Ascending aorta (tissue), 2 donors: ENCODE measurements at regions not wholly inside any gene's neighbourhood (a gene's known extent, or its start where the extent isn't known, plus 50 kb on each side); places are given as distances from the start of the nearest gene placed in this dataset.
"Not testable (repeated sequence)": the region's sequence is repeated elsewhere in the genome, so short reads cannot be mapped to it uniquely, and the experiment has no call there.

ENCODE experiments used
- DNase-seq, 2 donors: peaks; one replicate each; pipeline ENCODE4 v3.0.0-alpha.2; 2019; ENCODE audit warnings: low spot score in 2 of 2
- H3K27ac ChIP-seq, 2 donors: fragments of 200-600 bp; sonication (generic); one replicate each; pipeline ENCODE4 v1.5.1; 2016 to 2017; ENCODE audit warnings: mild to moderate bottlenecking in 1 of 2
- H3K27me3 ChIP-seq: fragments of 200-600 bp; sonication (generic); one replicate; pipeline ENCODE4 v1.5.1; 2017
- H3K36me3 ChIP-seq, 2 donors: fragments of 200-600 bp; sonication (generic); one replicate each; pipeline ENCODE4 v1.5.1; 2016
- H3K4me1 ChIP-seq, 2 donors: fragments of 200-600 bp; sonication (generic); one replicate each; pipeline ENCODE4 v1.5.1; 2016 to 2017; ENCODE audit warnings: mild to moderate bottlenecking in 1 of 2
- H3K4me3 ChIP-seq, 2 donors: fragments of 200-600 bp; sonication (generic); one replicate each; pipeline ENCODE4 v1.5.1; 2016 to 2017; ENCODE audit warnings: mild to moderate bottlenecking in 1 of 2
- H3K9me3 ChIP-seq, 2 donors: fragments of 200-600 bp; sonication (generic); one replicate each; pipeline ENCODE4 v1.5.1; 2016
- intact Hi-C: fragments of 100-400 bp; cut with DNase I; formaldehyde crosslinking; loops from one replicate; pipeline ENCODE4 v1.15.1; 2023
- TF ChIP-seq, protein P1 (sequence below), 3 experiments: fragments of 200-600 bp in 2 of 3; fragments of 450-650 bp in 1 of 3; sonication (generic) in 2 of 3; IDR thresholded peaks; one replicate each; pipeline ENCODE4 v1.5.1; 2016 to 2019; ENCODE audit warnings: antibody characterized with exemption in 3 of 3, mild to moderate bottlenecking in 1 of 3, moderate library complexity in 1 of 3

DNA sequence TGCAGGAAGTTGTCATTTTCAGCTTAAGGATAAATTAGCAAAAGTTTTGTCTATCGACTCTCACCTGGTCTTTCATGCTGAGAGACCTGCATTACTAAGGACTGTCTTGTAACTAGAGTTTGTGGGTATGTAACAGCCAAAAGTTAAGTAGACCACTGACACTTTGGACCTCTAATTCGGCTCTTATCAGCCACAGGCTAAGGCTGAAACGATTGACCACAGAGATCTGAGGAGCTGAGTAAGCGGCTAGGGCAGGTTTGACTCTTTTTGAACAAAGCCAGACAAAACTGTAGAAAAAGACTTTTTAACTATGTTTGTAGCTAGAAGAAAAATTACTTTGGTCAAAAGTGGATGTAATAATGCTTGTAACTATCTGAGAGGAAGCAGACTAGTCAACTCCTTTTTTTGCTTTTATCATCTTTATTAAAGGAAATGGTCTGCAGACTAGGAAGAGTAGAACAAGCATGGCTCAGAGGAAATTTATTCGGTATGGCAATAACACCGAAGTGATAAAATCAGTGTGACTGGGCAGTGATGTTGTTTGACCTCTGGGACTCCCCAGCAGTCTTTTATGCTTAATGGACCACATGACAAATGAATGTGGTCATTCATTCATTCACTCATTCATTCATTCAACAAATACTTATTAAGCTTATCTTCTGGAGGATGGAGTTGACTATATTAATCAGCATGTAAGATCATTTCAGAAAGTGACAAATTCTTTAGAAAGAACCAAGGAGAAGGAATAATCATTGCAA, 725.0 kb upstream of the HS3ST5 start:
- DNase-seq, result no peak
- intact Hi-C loops, result no loop called here
- Histone ChIP-seq H3K27me3 (no peaks in the 10 kb centered on the region), H3K27ac (no peak overlapping the region), H3K4me3 (no peak overlapping the region), H3K36me3 (no peaks in the 10 kb centered on the region), H3K4me1 (no peaks in the 10 kb centered on the region), H3K9me3 (peaks cover 0 to 10% of the 10 kb centered on the region in 2 donors)
- TF ChIP-seq, protein P1, sequence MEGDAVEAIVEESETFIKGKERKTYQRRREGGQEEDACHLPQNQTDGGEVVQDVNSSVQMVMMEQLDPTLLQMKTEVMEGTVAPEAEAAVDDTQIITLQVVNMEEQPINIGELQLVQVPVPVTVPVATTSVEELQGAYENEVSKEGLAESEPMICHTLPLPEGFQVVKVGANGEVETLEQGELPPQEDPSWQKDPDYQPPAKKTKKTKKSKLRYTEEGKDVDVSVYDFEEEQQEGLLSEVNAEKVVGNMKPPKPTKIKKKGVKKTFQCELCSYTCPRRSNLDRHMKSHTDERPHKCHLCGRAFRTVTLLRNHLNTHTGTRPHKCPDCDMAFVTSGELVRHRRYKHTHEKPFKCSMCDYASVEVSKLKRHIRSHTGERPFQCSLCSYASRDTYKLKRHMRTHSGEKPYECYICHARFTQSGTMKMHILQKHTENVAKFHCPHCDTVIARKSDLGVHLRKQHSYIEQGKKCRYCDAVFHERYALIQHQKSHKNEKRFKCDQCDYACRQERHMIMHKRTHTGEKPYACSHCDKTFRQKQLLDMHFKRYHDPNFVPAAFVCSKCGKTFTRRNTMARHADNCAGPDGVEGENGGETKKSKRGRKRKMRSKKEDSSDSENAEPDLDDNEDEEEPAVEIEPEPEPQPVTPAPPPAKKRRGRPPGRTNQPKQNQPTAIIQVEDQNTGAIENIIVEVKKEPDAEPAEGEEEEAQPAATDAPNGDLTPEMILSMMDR (IDR thresholded peaks at IDR 0.05), result no peak

DNA sequence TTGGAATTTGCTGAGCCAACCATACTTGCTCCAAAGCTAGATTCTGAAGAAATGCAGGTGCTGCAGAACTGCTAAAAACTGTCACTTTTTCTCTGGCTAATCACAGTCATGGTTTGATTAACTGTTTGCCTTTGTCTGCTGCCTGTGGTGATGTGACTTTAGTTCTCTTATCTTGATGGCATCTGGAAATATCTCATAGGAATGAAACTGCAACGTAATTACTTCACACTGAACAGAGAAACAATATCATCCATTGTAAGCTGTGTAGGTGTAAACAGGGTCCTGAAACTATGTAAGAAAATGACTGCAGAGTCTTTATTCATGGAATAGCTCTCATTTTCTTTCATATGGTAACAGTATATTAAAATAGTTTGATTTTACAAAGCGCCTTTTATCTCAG, 721.9 kb upstream of the HS3ST5 start:
- no peak overlapping the region for H3K4me3 ChIP-seq

GRCh38 chr6:115060581-115060980, 717.8 kb upstream of the HS3ST5 start:
- Histone ChIP-seq H3K4me1 (no peaks in the 10 kb centered on the region), H3K27ac (no peak overlapping the region), H3K4me3 (no peak overlapping the region), H3K9me3 (no peaks in the 10 kb centered on the region), H3K36me3 (no peaks in the 10 kb centered on the region), H3K27me3 (no peaks in the 10 kb centered on the region)
- intact Hi-C loops, result no loop called here
- TF ChIP-seq, protein P1 (IDR thresholded peaks at IDR 0.05), result no peak
- DNase-seq, result no peak

More for the DNA sequence above, 721.9 kb upstream of the HS3ST5 start:
- H3K27me3 ChIP-seq, result no peaks in the 10 kb centered on the region
- no peak overlapping the region for H3K27ac ChIP-seq
- intact Hi-C loops, result no loop called here
- TF ChIP-seq, protein P1 (IDR thresholded peaks at IDR 0.05), result no peak
- no peak for DNase-seq
- no peaks in the 10 kb centered on the region for H3K9me3 ChIP-seq
- H3K4me1 ChIP-seq, result no peaks in the 10 kb centered on the region
- no peaks in the 10 kb centered on the region for H3K36me3 ChIP-seq

GRCh38 chr6:115058414-115059211, 715.8 kb upstream of the HS3ST5 start:
- TF ChIP-seq, protein P1 (IDR thresholded peaks at IDR 0.05), result no peak

GRCh38 chr6:115055579-115055978, 712.8 kb upstream of the HS3ST5 start:
- no peaks in the 10 kb centered on the region for H3K4me1 ChIP-seq
- H3K4me3 ChIP-seq, result no peak overlapping the region
- no peak for DNase-seq
- no peak overlapping the region for H3K27ac ChIP-seq
- no peaks in the 10 kb centered on the region for H3K27me3 ChIP-seq
- H3K9me3 ChIP-seq, result no peaks in the 10 kb centered on the region
- intact Hi-C loops, result no loop called here
- TF ChIP-seq, protein P1 (IDR thresholded peaks at IDR 0.05), result no peak
- H3K36me3 ChIP-seq, result no peaks in the 10 kb centered on the region

More at GRCh38 chr6:115058414-115059211, 715.8 kb upstream of the HS3ST5 start:
- Histone ChIP-seq H3K36me3 (no peaks in the 10 kb centered on the region), H3K4me1 (no peaks in the 10 kb centered on the region), H3K9me3 (no peaks in the 10 kb centered on the region), H3K27ac (no peak overlapping the region), H3K27me3 (no peaks in the 10 kb centered on the region), H3K4me3 (no peak overlapping the region)
- intact Hi-C loops, result no loop called here
- no peak for DNase-seq

DNA sequence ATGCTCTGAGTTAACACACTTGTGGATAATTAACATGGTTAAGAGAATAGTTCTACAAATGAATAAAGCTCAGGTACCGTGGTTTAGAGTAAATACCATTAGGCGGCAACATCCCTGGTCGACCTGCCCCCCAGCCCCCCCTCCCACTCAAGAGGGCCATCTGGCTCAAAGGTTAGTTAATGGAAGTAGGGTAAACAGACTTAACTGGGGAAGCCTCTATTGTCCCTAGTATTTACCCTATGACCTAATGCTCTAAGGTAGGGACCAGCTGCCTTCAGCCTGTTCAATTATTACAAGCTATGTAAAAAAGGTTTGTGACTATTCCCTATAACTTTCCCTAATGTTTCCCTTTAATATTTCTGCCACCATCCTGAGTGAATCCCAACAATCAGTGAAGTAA, 711.4 kb upstream of the HS3ST5 start:
- H3K27me3 ChIP-seq, DNase-seq, H3K4me1 ChIP-seq, intact Hi-C loops, H3K27ac ChIP-seq, H3K9me3 ChIP-seq, H3K36me3 ChIP-seq, H3K4me3 ChIP-seq: not testable (repeated sequence)
